ENCODE measurements at regions not wholly inside any gene's neighbourhood (a gene's known extent, or its start where the extent isn't known, plus 50 kb on each side); places are given as distances from the start of the nearest gene placed in this dataset.

GRCh38 chr2:5538772-5539171, 153.4 kb upstream of the SOX11 start:
- TF ChIP-seq POLR2A (IDR thresholded peaks at IDR 0.05; ENCODE audit: low read depth) (no peak), POLR2AphosphoS5 (IDR thresholded peaks at IDR 0.05) (no peak)
